HepG2 (cell line): ENCODE measurements at regions not wholly inside any gene's neighbourhood (a gene's known extent, or its start where the extent isn't known, plus 50 kb on each side); places are given as distances from the start of the nearest gene placed in this dataset.
A peak's percentile ranks its signal among the peaks of the same experiment; 100 is the strongest.

Source experiments
- AGO1 ChIP-seq: fragments of 200-400 bp; formaldehyde crosslinking; IDR thresholded peaks from 2 replicates; pipeline ENCODE4 v1.6.1; 2017; ENCODE audit warnings: mild to moderate bottlenecking, low read depth, low read length, moderate library complexity; ENCODE audit not compliant: poor library complexity, severe bottlenecking
- KDM2A ChIP-seq: sonication (generic); formaldehyde crosslinking; IDR thresholded peaks from 2 replicates; pipeline ENCODE4 v1.4.0; 2020; ENCODE audit warnings: low read depth, missing genetic modification reagents, borderline replicate concordance
- MYNN ChIP-seq: sonication (generic); formaldehyde crosslinking; IDR thresholded peaks from 2 replicates; pipeline ENCODE4 v1.4.0; 2020; ENCODE audit warnings: mild to moderate bottlenecking, low read depth, missing genetic modification reagents
- NFIC ChIP-seq: IDR thresholded peaks from 2 replicates; pipeline ENCODE4 v1.6.1; 2012; ENCODE audit warnings: mild to moderate bottlenecking, low read length, inconsistent platforms
- PPARG ChIP-seq: conservative IDR thresholded peaks from 2 replicates; pipeline ENCODE4 v1.6.1; 2016; ENCODE audit warnings: missing biosample characterization, missing genetic modification reagents
- RAD51 ChIP-seq: fragments of 450-650 bp; IDR thresholded peaks from 2 replicates; pipeline ENCODE4 v1.6.1; 2016; ENCODE audit warnings: borderline replicate concordance
- RFX1 ChIP-seq: fragments of 450-650 bp; IDR thresholded peaks from 2 replicates; pipeline ENCODE4 v1.6.1; 2017
- SALL1 ChIP-seq: sonication (generic); formaldehyde crosslinking; IDR thresholded peaks from 2 replicates; pipeline ENCODE4 v1.8.0; 2022; ENCODE audit warnings: mild to moderate bottlenecking, missing genetic modification reagents
- SAP130 ChIP-seq: IDR thresholded peaks from 2 replicates; pipeline ENCODE4 v1.6.1; 2016; ENCODE audit warnings: low read depth
- SIX1 ChIP-seq: sonication (generic); formaldehyde crosslinking; IDR thresholded peaks from 2 replicates; pipeline ENCODE4 v1.4.0; 2020; ENCODE audit warnings: missing genetic modification reagents, borderline replicate concordance
- SP1 ChIP-seq, 2 experiments: fragments of 450-650 bp in 1 of 2; sonication (generic) in 1 of 2; formaldehyde crosslinking in 1 of 2; IDR thresholded peaks; 2 replicates each; pipeline versions ENCODE4 v1.4.0 to v1.6.1; 2016 to 2020; ENCODE audit warnings: missing genetic modification reagents in 1 of 2
- YEATS2 ChIP-seq: sonication (generic); formaldehyde crosslinking; IDR thresholded peaks from 2 replicates; pipeline ENCODE4 v1.4.0; 2020; ENCODE audit warnings: missing genetic modification reagents, borderline replicate concordance
- YY1 ChIP-seq: IDR thresholded peaks from 2 replicates; pipeline ENCODE4 v1.6.1; 2011; ENCODE audit warnings: low read length, low read depth, moderate library complexity, mild to moderate bottlenecking; ENCODE audit not compliant: insufficient read depth, insufficient replicate concordance
- ZNF180 ChIP-seq: sonication (generic); formaldehyde crosslinking; IDR thresholded peaks from 2 replicates; pipeline ENCODE4 v1.4.0; 2020; ENCODE audit warnings: low read depth, missing genetic modification reagents, borderline replicate concordance
- ZNF230 ChIP-seq: sonication (generic); formaldehyde crosslinking; IDR thresholded peaks from 2 replicates; pipeline ENCODE4 v1.4.0; 2020; ENCODE audit warnings: mild to moderate bottlenecking, missing genetic modification reagents
- ZNF615 ChIP-seq: sonication (generic); formaldehyde crosslinking; IDR thresholded peaks from 2 replicates; pipeline ENCODE4 v1.5.0; 2020; ENCODE audit warnings: mild to moderate bottlenecking, missing genetic modification reagents, borderline replicate concordance
- TF ChIP-seq, protein P1 (sequence below), 2 experiments: sonication (generic) in 1 of 2; formaldehyde crosslinking in 1 of 2; IDR thresholded peaks; 2 replicates each; pipeline versions ENCODE4 v1.5.1 to v1.6.1; 2011 to 2020; ENCODE audit warnings: borderline replicate concordance in 1 of 2, low read depth in 1 of 2, low read length in 1 of 2, mild to moderate bottlenecking in 1 of 2, missing genetic modification reagents in 1 of 2, moderate library complexity in 1 of 2
- TF ChIP-seq, protein P2 (sequence below): sonication (generic); formaldehyde crosslinking; IDR thresholded peaks from 2 replicates; pipeline ENCODE4 v1.5.0; 2020; ENCODE audit warnings: missing genetic modification reagents
- TF ChIP-seq, protein P3 (sequence below): sonication (generic); formaldehyde crosslinking; IDR thresholded peaks from 2 replicates; pipeline ENCODE4 v1.5.0; 2020; ENCODE audit warnings: missing genetic modification reagents
- TF ChIP-seq, protein P4 (sequence below): IDR thresholded peaks from 2 replicates; pipeline ENCODE4 v1.6.1; 2016
- TF ChIP-seq, protein P5 (sequence below): sonication (generic); formaldehyde crosslinking; IDR thresholded peaks from 2 replicates; pipeline ENCODE4 v1.4.0; 2020; ENCODE audit warnings: missing genetic modification reagents

DNA sequence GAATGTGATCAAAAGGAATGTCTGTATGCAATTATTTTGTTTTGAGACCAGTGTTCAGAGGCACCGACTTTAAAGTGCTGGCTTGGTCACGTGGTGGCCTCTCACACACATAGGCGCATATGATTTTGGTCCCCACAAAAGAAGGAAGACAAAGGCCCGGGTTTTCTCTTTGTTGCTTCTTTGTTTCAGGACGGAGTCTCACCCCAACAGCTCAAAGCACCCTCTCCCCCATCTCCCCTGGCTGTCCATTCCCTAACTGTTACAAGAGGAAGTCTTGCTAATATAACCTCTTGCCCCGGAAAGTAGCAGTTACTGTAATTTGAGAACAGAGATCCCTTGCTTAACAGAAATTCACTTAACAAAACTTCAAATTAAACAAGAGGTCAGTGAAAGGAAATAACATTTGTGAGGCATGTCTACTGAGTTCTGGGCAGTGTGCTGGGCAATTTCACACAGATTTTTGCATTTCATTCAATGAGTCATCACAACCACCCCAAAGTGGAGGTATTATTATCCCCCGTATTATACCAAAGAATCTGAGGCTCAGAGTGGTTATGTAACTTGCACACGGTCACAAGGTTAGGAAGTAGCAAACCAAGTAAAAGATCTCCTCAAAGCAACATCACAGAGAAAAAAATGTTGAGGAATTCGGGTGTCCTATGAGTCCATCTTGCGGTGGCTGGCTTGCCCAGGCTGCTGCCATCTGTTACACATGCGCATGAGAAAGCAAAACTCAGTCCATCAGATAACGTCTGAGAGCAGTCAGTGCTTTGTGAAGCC lies 75.8 kb downstream of the SDC1 start (continued):
- TF ChIP-seq, protein P1, sequence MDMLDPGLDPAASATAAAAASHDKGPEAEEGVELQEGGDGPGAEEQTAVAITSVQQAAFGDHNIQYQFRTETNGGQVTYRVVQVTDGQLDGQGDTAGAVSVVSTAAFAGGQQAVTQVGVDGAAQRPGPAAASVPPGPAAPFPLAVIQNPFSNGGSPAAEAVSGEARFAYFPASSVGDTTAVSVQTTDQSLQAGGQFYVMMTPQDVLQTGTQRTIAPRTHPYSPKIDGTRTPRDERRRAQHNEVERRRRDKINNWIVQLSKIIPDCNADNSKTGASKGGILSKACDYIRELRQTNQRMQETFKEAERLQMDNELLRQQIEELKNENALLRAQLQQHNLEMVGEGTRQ (IDR thresholded peaks at IDR 0.05; ENCODE audit: low read depth, low read length): peak; percentile 69
- TF ChIP-seq, protein P1 (CRISPR knock-in tag; IDR thresholded peaks at IDR 0.05; ENCODE audit: borderline replicate concordance): peak; percentile 80; the same call in 1 of the 2 replicates
- TF ChIP-seq RFX1 (no peak), NFIC (no peak), AGO1 (no peak), PPARG (CRISPR knock-in tag) (0 out of 2 replicates have a peak, but pooled peaks have one; percentile 38), SALL1 (CRISPR knock-in tag) (peak; percentile 18; the same call in 1 of the 2 replicates), MYNN (no peak), ZNF180 (CRISPR knock-in tag) (no peak), SAP130 (CRISPR knock-in tag) (peak; percentile 16; the same call in 1 of the 2 replicates), KDM2A (CRISPR knock-in tag) (0 out of 2 replicates have a peak, but pooled peaks have one; percentile 25), RAD51 (peak; percentile 37; the same call in 1 of the 2 replicates), YY1 (no peak), SP1 (IDR thresholded peaks at IDR 0.05) (no peak), SP1 (CRISPR knock-in tag; IDR thresholded peaks at IDR 0.05) (no peak), ZNF230 (no peak), ZNF615 (CRISPR knock-in tag) (no peak), YEATS2 (CRISPR knock-in tag) (no peak), SIX1 (peak; percentile 82; the same call in 1 of the 2 replicates)
- TF ChIP-seq, protein P2, sequence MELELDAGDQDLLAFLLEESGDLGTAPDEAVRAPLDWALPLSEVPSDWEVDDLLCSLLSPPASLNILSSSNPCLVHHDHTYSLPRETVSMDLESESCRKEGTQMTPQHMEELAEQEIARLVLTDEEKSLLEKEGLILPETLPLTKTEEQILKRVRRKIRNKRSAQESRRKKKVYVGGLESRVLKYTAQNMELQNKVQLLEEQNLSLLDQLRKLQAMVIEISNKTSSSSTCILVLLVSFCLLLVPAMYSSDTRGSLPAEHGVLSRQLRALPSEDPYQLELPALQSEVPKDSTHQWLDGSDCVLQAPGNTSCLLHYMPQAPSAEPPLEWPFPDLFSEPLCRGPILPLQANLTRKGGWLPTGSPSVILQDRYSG (CRISPR knock-in tag): no peak
- TF ChIP-seq, protein P3, sequence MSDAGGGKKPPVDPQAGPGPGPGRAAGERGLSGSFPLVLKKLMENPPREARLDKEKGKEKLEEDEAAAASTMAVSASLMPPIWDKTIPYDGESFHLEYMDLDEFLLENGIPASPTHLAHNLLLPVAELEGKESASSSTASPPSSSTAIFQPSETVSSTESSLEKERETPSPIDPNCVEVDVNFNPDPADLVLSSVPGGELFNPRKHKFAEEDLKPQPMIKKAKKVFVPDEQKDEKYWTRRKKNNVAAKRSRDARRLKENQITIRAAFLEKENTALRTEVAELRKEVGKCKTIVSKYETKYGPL (CRISPR knock-in tag): 0 out of 2 replicates have a peak, but pooled peaks have one; percentile 42
- TF ChIP-seq, protein P4, sequence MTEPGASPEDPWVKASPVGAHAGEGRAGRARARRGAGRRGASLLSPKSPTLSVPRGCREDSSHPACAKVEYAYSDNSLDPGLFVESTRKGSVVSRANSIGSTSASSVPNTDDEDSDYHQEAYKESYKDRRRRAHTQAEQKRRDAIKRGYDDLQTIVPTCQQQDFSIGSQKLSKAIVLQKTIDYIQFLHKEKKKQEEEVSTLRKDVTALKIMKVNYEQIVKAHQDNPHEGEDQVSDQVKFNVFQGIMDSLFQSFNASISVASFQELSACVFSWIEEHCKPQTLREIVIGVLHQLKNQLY (CRISPR knock-in tag): no peak
- TF ChIP-seq, protein P5, sequence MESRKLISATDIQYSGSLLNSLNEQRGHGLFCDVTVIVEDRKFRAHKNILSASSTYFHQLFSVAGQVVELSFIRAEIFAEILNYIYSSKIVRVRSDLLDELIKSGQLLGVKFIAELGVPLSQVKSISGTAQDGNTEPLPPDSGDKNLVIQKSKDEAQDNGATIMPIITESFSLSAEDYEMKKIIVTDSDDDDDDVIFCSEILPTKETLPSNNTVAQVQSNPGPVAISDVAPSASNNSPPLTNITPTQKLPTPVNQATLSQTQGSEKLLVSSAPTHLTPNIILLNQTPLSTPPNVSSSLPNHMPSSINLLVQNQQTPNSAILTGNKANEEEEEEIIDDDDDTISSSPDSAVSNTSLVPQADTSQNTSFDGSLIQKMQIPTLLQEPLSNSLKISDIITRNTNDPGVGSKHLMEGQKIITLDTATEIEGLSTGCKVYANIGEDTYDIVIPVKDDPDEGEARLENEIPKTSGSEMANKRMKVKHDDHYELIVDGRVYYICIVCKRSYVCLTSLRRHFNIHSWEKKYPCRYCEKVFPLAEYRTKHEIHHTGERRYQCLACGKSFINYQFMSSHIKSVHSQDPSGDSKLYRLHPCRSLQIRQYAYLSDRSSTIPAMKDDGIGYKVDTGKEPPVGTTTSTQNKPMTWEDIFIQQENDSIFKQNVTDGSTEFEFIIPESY: no peak
